WTC11 (cell line): ENCODE measurements at regions not wholly inside any gene's neighbourhood (a gene's known extent, or its start where the extent isn't known, plus 50 kb on each side); places are given as distances from the start of the nearest gene placed in this dataset.

Source experiments
- ATAC-seq: fragments of 200-7000 bp; cut with Tn5 transposase; 2 replicates; pipeline ENCODE4 v1.10.0; 2021; ENCODE audit warnings: mild to moderate bottlenecking, moderate library complexity
- CTCF ChIA-PET: fragments of 300-600 bp; sonication (Branson Sonifier 250); formaldehyde crosslinking; loops from one replicate; lab custom pipeline; 2021; ENCODE audit warnings: antibody characterized with exemption; lab: Charles Lee
- POLR2A ChIA-PET: fragments of 350-600 bp; sonication (Branson Sonifier 250); formaldehyde crosslinking; loops from one replicate; lab custom pipeline; 2021; ENCODE audit warnings: antibody characterized with exemption; lab: Charles Lee
- DNase-seq: peaks from one replicate; pipeline ENCODE4 v3.0.0; 2021; ENCODE audit warnings: low spot score
- H3K27ac Mint-ChIP-seq: 2 replicates; pipeline ENCODE4 v1.8.0; 2021; ENCODE audit warnings: mixed read lengths
- H3K27me3 Mint-ChIP-seq: 2 replicates; pipeline ENCODE4 v1.8.0; 2021; ENCODE audit warnings: low read depth, mild to moderate bottlenecking, moderate library complexity, mixed read lengths
- H3K36me3 Mint-ChIP-seq: 2 replicates; pipeline ENCODE4 v1.8.0; 2021; ENCODE audit warnings: mixed read lengths
- H3K4me1 Mint-ChIP-seq: 2 replicates; pipeline ENCODE4 v1.8.0; 2022; ENCODE audit warnings: mixed read lengths
- H3K4me3 Mint-ChIP-seq: 2 replicates; pipeline ENCODE4 v1.8.0; 2021; ENCODE audit warnings: mild to moderate bottlenecking, moderate library complexity, mixed read lengths
- H3K9me3 Mint-ChIP-seq: 2 replicates; pipeline ENCODE4 v1.8.0; 2021; ENCODE audit warnings: mixed read lengths
- ATF1 ChIP-seq: sonication (generic); formaldehyde crosslinking; IDR thresholded peaks from 2 replicates; pipeline ENCODE4 v1.8.1; 2023; ENCODE audit warnings: mild to moderate bottlenecking, moderate library complexity, missing genetic modification reagents
- ATF6 ChIP-seq: sonication (generic); formaldehyde crosslinking; IDR thresholded peaks from 2 replicates; pipeline ENCODE4 v1.8.1; 2023; ENCODE audit warnings: mild to moderate bottlenecking, missing genetic modification reagents
- E2F1 ChIP-seq: sonication (generic); formaldehyde crosslinking; IDR thresholded peaks from 2 replicates; pipeline ENCODE4 v1.8.0; 2022; ENCODE audit warnings: mild to moderate bottlenecking, missing genetic modification reagents
- ESRRA ChIP-seq: sonication (generic); formaldehyde crosslinking; IDR thresholded peaks from 2 replicates; pipeline ENCODE4 v1.8.1; 2022; ENCODE audit warnings: mild to moderate bottlenecking, missing genetic modification reagents, borderline replicate concordance
- FOXP4 ChIP-seq: sonication (generic); formaldehyde crosslinking; IDR thresholded peaks from 2 replicates; pipeline ENCODE4 v1.8.0; 2022; ENCODE audit warnings: mild to moderate bottlenecking, missing genetic modification reagents
- GABPB1 ChIP-seq: sonication (generic); formaldehyde crosslinking; IDR thresholded peaks from 2 replicates; pipeline ENCODE4 v1.8.1; 2023; ENCODE audit warnings: mild to moderate bottlenecking, missing genetic modification reagents
- PRRX2 ChIP-seq: fragments of 250-450 bp; sonication (Bioruptor Pico); IDR thresholded peaks from 2 replicates; pipeline ENCODE4 v1.8.0; 2021; ENCODE audit warnings: mild to moderate bottlenecking
- SP1 ChIP-seq: sonication (generic); formaldehyde crosslinking; conservative IDR thresholded peaks from 2 replicates; pipeline ENCODE4 v1.8.1; 2022; ENCODE audit warnings: missing genetic modification reagents
- STAT6 ChIP-seq: sonication (generic); formaldehyde crosslinking; conservative IDR thresholded peaks from 2 replicates; pipeline ENCODE4 v1.8.1; 2023; ENCODE audit warnings: mild to moderate bottlenecking, low read depth, missing genetic modification reagents, moderate library complexity
- ZNF232 ChIP-seq: sonication (generic); formaldehyde crosslinking; IDR thresholded peaks from 2 replicates; pipeline ENCODE4 v1.8.0; 2022; ENCODE audit warnings: mild to moderate bottlenecking, missing genetic modification reagents
- ZNF423 ChIP-seq: fragments of 250-450 bp; sonication (Bioruptor Pico); IDR thresholded peaks from 2 replicates; pipeline ENCODE4 v2.1.2; 2022; ENCODE audit warnings: mild to moderate bottlenecking, moderate library complexity
- ZSCAN18 ChIP-seq: fragments of 250-450 bp; sonication (Bioruptor Pico); IDR thresholded peaks from 2 replicates; pipeline ENCODE4 v2.1.2; 2022; ENCODE audit warnings: mild to moderate bottlenecking, moderate library complexity
- TF ChIP-seq, protein P1 (sequence below): sonication (generic); formaldehyde crosslinking; IDR thresholded peaks from 2 replicates; pipeline ENCODE4 v1.8.1; 2023; ENCODE audit warnings: mild to moderate bottlenecking, missing genetic modification reagents, borderline replicate concordance
- TF ChIP-seq, protein P2 (sequence below): sonication (generic); formaldehyde crosslinking; IDR thresholded peaks from 2 replicates; pipeline ENCODE4 v1.8.1; 2022; ENCODE audit warnings: low read depth, mild to moderate bottlenecking, moderate library complexity, missing genetic modification reagents, borderline replicate concordance
- TF ChIP-seq, protein P3 (sequence below): sonication (generic); formaldehyde crosslinking; IDR thresholded peaks from 2 replicates; pipeline ENCODE4 v1.8.1; 2023; ENCODE audit warnings: mild to moderate bottlenecking, missing genetic modification reagents, moderate library complexity

DNA sequence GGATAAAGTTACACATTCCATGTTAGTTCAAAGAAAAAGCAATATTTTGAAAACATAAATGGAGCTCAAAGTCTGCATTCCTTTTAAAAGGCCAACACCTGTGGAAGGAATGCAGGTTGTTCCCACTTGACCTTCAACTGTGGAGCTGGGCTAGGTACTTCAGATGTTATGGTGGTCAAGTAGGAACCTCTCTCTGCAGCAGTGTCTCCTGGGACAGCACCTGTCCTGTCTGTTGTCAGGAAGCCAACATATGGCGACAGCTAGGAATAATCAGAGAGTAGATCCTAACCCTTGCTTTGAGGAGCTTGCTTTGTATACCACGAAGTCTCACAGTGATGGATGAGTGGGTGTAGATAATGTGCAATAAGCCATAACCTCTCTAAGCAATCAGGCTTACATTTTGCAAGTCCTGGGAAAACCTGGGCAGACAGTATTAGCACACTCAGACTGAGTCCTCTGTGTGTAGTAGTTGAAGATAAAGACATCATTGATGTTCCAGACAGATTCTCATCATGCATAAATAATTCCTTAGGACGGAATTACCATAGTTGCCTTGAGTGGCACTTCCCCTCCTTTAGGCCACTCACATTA is 347.5 kb downstream of the PRL start (continued):
- TF ChIP-seq FOXP4 (no peak), GABPB1 (CRISPR knock-in tag) (no peak), ZNF423 (CRISPR knock-in tag) (no peak), SP1 (CRISPR knock-in tag) (no peak), ATF1 (CRISPR knock-in tag) (no peak), STAT6 (no peak)
- TF ChIP-seq, protein P1, sequence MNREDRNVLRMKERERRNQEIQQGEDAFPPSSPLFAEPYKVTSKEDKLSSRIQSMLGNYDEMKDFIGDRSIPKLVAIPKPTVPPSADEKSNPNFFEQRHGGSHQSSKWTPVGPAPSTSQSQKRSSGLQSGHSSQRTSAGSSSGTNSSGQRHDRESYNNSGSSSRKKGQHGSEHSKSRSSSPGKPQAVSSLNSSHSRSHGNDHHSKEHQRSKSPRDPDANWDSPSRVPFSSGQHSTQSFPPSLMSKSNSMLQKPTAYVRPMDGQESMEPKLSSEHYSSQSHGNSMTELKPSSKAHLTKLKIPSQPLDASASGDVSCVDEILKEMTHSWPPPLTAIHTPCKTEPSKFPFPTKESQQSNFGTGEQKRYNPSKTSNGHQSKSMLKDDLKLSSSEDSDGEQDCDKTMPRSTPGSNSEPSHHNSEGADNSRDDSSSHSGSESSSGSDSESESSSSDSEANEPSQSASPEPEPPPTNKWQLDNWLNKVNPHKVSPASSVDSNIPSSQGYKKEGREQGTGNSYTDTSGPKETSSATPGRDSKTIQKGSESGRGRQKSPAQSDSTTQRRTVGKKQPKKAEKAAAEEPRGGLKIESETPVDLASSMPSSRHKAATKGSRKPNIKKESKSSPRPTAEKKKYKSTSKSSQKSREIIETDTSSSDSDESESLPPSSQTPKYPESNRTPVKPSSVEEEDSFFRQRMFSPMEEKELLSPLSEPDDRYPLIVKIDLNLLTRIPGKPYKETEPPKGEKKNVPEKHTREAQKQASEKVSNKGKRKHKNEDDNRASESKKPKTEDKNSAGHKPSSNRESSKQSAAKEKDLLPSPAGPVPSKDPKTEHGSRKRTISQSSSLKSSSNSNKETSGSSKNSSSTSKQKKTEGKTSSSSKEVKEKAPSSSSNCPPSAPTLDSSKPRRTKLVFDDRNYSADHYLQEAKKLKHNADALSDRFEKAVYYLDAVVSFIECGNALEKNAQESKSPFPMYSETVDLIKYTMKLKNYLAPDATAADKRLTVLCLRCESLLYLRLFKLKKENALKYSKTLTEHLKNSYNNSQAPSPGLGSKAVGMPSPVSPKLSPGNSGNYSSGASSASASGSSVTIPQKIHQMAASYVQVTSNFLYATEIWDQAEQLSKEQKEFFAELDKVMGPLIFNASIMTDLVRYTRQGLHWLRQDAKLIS (CRISPR knock-in tag): no peak
- TF ChIP-seq, protein P2, sequence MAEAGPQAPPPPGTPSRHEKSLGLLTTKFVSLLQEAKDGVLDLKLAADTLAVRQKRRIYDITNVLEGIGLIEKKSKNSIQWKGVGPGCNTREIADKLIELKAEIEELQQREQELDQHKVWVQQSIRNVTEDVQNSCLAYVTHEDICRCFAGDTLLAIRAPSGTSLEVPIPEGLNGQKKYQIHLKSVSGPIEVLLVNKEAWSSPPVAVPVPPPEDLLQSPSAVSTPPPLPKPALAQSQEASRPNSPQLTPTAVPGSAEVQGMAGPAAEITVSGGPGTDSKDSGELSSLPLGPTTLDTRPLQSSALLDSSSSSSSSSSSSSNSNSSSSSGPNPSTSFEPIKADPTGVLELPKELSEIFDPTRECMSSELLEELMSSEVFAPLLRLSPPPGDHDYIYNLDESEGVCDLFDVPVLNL (CRISPR knock-in tag): no peak

DNA sequence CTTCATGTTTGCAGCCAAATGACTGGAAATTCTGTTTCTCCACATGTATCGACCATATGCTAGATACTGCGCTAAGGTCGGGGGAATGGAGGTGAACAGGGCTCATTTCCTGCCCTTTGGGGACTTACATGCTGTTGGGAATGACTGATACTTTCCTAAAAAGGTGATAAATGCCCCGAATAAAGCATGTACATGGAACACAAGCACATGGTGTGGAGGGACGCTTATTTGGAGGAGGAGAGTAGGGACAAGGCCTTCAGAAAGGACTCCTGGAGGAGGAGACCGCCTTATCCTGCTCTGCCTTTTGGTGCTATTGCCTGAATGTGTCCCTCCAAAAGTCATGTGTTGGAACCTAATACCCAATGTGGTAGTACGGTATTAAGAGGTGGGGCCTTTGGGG is 344.5 kb downstream of the PRL start:
- DNase-seq: no peak
- Mint-ChIP-seq H3K27me3 (no peaks in the 10 kb centered on the region), H3K4me3 (no peak overlapping the region)
- ATAC-seq: no peak
- ChIA-PET POLR2A (no interaction called here), CTCF (no interaction called here)
- TF ChIP-seq E2F1 (no peak), ATF6 (no peak), ESRRA (CRISPR knock-in tag) (no peak), ZSCAN18 (CRISPR knock-in tag) (no peak), PRRX2 (CRISPR knock-in tag) (no peak), ZNF232 (CRISPR knock-in tag) (no peak)
- TF ChIP-seq, protein P3, sequence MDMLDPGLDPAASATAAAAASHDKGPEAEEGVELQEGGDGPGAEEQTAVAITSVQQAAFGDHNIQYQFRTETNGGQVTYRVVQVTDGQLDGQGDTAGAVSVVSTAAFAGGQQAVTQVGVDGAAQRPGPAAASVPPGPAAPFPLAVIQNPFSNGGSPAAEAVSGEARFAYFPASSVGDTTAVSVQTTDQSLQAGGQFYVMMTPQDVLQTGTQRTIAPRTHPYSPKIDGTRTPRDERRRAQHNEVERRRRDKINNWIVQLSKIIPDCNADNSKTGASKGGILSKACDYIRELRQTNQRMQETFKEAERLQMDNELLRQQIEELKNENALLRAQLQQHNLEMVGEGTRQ: no peak
- TF ChIP-seq, protein P2 (CRISPR knock-in tag): no peak
- TF ChIP-seq, all 79 proteins: peak for 0
- no peaks in the 10 kb centered on the region for H3K36me3 Mint-ChIP-seq
- H3K27ac Mint-ChIP-seq: no peak overlapping the region
- no peaks in the 10 kb centered on the region for H3K9me3 Mint-ChIP-seq
- H3K4me1 Mint-ChIP-seq: peaks cover 63% of the 10 kb centered on the region
